Liver (tissue), 3 donors: ENCODE measurements at regions not wholly inside any gene's neighbourhood (a gene's known extent, or its start where the extent isn't known, plus 50 kb on each side); places are given as distances from the start of the nearest gene placed in this dataset.

Experiments used
- EGR1 ChIP-seq, 2 donors: IDR thresholded peaks; 2 replicates each; pipeline ENCODE4 v1.6.1; 2016 to 2018; ENCODE audit warnings: antibody characterized with exemption in 2 of 2, low read depth in 2 of 2
- GABPA ChIP-seq, 2 donors: IDR thresholded peaks in 1 of 2; conservative IDR thresholded peaks in 1 of 2; 2 replicates each; pipeline ENCODE4 v1.6.1; 2016; ENCODE audit warnings: antibody characterized with exemption in 2 of 2, mild to moderate bottlenecking in 1 of 2, moderate library complexity in 1 of 2
- JUND ChIP-seq, 2 donors: IDR thresholded peaks; 2 replicates each; pipeline ENCODE4 v1.6.1; 2016; ENCODE audit warnings: antibody characterized with exemption in 2 of 2
- NR2F2 ChIP-seq: IDR thresholded peaks from 2 replicates; pipeline ENCODE4 v1.6.1; 2016; ENCODE audit warnings: antibody characterized with exemption
- RAD21 ChIP-seq, 2 donors: IDR thresholded peaks; 2 replicates each; pipeline ENCODE4 v1.6.1; 2016; ENCODE audit warnings: antibody characterized with exemption in 2 of 2, mild to moderate bottlenecking in 2 of 2
- REST ChIP-seq: IDR thresholded peaks from 2 replicates; pipeline ENCODE4 v1.6.1; 2016; ENCODE audit warnings: antibody characterized with exemption, mild to moderate bottlenecking
- TAF1 ChIP-seq: conservative IDR thresholded peaks from 2 replicates; pipeline ENCODE4 v1.6.1; 2016; ENCODE audit warnings: antibody characterized with exemption, mild to moderate bottlenecking
- YY1 ChIP-seq: IDR thresholded peaks from 2 replicates; pipeline ENCODE4 v1.6.1; 2016; ENCODE audit warnings: antibody characterized with exemption, mild to moderate bottlenecking
- TF ChIP-seq, protein P1 (sequence below): IDR thresholded peaks from 2 replicates; pipeline ENCODE4 v1.6.1; 2016; ENCODE audit warnings: antibody characterized with exemption
- TF ChIP-seq, protein P2 (sequence below): fragments of 150-350 bp; IDR thresholded peaks from 2 replicates; pipeline ENCODE4 v1.5.1; 2017; ENCODE audit warnings: improper control_type of control experiment, low read depth, low read length; ENCODE audit not compliant: missing input control
- donor health status: healthy.
- donor health status: healthy.

DNA sequence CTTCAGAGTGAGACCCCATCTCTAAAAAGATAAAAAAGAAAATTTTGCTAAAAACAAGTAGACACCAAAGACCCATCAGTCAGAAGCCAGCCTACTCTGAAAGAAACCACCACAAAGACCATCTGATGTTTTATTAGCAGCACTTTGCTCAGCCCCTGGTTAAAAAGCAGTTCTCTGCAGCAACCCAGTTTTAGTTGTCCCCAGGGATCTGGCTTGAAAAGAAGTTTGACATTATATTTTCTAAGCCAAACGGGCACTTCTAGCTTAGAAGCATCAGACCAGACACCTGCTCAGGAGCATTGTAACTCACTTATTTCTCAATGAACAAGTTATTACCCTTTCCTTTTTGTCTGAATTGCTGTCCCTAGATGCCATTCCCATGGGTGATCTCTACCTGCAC is 164.2 kb upstream of the ETAA1 start:
- TF ChIP-seq, protein P1, sequence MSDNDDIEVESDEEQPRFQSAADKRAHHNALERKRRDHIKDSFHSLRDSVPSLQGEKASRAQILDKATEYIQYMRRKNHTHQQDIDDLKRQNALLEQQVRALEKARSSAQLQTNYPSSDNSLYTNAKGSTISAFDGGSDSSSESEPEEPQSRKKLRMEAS: no peak
- TF ChIP-seq GABPA (IDR thresholded peaks at IDR 0.05 in 1 of 2, conservative IDR thresholded peaks at IDR 0.05 in 1 of 2): no peak
- TF ChIP-seq, protein P2, sequence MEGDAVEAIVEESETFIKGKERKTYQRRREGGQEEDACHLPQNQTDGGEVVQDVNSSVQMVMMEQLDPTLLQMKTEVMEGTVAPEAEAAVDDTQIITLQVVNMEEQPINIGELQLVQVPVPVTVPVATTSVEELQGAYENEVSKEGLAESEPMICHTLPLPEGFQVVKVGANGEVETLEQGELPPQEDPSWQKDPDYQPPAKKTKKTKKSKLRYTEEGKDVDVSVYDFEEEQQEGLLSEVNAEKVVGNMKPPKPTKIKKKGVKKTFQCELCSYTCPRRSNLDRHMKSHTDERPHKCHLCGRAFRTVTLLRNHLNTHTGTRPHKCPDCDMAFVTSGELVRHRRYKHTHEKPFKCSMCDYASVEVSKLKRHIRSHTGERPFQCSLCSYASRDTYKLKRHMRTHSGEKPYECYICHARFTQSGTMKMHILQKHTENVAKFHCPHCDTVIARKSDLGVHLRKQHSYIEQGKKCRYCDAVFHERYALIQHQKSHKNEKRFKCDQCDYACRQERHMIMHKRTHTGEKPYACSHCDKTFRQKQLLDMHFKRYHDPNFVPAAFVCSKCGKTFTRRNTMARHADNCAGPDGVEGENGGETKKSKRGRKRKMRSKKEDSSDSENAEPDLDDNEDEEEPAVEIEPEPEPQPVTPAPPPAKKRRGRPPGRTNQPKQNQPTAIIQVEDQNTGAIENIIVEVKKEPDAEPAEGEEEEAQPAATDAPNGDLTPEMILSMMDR: no peak
- TF ChIP-seq JUND (IDR thresholded peaks at IDR 0.05): no peak
- no peak for TF ChIP-seq REST
- TF ChIP-seq EGR1 (IDR thresholded peaks at IDR 0.05; ENCODE audit: low read depth in 2 of 2): no peak
- TF ChIP-seq YY1: no peak
- no peak for TF ChIP-seq RAD21 (IDR thresholded peaks at IDR 0.05)
- TF ChIP-seq TAF1: no peak
- TF ChIP-seq NR2F2: no peak
